CD4-positive, alpha-beta T cell treated with Interleukin-6 for 4 hours (primary cell): ENCODE measurements at regions not wholly inside any gene's neighbourhood (a gene's known extent, or its start where the extent isn't known, plus 50 kb on each side); places are given as distances from the start of the nearest gene placed in this dataset.

Experiments used
- DNase-seq: peaks from one replicate; pipeline ENCODE4 v3.0.0-alpha.2; 2020; ENCODE audit warnings: mixed read lengths

- no peak for DNase-seq
Observed at GRCh38 chr3:14318646-14319045, 83.8 kb upstream of the SLC6A6 start.

- no peak for DNase-seq
Observed at GRCh38 chr3:14319654-14320182, 82.7 kb upstream of the SLC6A6 start.

GRCh38 chr3:14320219-14320618, 82.2 kb upstream of the SLC6A6 start:
- DNase-seq = no peak

DNA sequence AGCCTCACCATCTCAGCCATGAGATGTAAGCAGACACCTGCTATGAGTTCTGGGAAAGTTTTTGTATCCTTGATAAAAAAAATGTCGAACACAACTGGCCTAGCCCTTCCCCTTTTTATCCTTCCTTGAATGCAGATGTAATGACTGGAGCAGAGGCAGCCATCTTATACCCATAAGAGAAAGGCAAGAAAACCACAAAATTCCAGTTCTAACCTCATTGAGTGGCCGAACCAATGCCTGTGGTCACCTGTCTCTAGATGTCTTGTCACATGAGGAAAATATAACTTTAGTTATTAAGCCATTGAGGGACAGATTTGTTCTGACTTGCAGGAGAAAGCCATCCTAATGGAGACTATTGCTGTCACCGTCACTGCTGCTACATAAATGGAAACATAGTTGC, 80.4 kb upstream of the SLC6A6 start:
- no peak for DNase-seq

GRCh38 chr3:14322667-14323295, 79.6 kb upstream of the SLC6A6 start:
- DNase-seq = no peak

DNA sequence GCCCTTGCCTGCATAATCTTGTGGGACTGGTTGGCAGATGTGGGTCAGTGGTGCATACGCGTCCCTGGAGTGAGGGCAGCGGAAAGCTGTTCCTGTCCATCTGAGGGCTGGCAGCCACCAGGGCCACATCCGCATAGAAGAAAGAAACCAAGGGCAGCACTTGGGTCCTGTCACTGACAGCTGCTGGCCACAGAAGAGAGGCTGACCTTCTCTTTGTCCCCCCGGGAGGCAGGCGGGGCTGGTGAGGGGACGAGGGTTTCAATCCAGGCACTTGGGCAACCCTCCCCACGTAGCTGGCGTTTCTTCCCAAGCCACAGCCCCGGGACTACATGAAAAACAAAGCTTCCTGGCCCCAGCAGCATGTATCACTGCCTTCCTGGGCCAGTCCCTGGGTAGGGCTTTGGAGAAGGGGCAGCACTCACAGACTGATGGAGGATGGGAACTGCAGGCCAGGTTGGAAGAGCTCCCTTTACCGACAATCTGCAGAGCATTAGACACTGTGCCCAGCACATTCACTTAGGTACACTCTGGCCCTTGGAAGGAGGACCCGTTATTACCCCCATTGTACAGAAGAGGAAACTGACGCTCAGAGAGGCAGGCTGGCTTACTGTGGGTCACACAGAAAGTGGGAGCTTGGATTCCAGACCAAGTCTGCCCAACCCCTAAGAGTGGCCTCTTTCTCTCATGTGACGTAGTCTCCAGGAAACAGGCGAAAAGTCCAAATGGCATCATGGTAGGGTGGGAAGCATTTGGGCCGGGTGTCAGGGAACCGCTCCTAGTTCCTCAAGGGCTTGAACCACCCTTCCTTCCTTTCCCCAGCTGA, 78.8 kb upstream of the SLC6A6 start:
- no peak for DNase-seq

DNA sequence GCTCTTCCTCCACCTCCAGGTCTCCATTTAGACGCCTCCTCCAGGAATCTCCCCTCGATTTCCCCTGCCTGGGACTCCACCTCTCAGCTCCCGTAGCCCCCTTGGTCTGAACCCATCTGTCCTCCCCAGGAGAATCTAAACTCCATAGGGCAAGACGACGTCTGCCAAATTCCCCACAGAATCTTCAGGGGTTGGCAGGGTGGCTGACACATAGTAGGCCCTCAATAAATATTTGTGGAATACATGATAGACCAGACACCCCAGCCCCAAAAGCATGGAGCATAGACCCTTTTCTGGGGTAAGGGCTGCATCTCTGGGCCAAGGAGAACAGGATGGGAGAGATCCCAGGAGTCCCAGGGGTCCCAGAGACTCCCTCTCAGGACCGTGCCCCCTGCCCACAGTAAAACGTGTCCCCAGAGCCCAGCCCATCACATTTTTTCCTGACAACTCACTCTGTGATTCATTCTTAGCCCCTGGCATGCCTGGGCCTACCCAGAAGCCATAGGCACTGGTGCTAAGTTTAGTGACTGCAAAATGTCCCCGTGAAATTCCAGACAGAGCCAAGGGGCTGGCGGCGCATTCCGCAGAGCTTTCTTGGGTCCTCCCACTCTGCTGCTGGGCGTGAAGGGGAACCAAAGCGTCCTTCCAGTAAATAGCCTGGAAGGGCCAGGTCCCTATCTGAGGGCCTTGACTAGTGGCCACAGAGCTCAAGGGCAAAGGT, 78.0 kb upstream of the SLC6A6 start:
- no peak for DNase-seq

GRCh38 chr3:14328422-14328821, 74.0 kb upstream of the SLC6A6 start:
- no peak for DNase-seq

- no peak for DNase-seq
Observed at GRCh38 chr3:14329116-14329830, 73.1 kb upstream of the SLC6A6 start.

DNA sequence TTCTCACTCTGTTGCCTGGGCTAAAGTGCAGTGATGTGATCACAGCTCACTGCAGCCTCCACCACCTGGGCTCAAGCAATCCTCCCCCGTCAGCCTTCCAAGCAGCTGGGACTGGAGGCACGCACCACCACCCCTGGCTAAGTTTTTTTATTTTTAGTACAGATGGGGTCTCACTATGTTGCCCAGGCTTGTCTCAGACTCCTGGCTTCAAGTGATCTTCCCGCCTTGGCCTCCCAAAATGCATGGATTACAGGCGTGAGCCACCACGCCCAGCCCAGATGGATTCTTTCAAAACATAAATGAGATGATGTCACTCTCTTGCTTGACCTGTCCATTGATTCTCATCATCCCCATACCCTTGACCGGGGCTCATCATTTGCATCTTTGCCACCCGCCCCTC, 72.6 kb upstream of the SLC6A6 start:
- no peak for DNase-seq

GRCh38 chr3:14330508-14330907, 71.9 kb upstream of the SLC6A6 start:
- DNase-seq = no peak

- no peak for DNase-seq
Observed at GRCh38 chr3:14331251-14331650, 71.2 kb upstream of the SLC6A6 start.

DNA sequence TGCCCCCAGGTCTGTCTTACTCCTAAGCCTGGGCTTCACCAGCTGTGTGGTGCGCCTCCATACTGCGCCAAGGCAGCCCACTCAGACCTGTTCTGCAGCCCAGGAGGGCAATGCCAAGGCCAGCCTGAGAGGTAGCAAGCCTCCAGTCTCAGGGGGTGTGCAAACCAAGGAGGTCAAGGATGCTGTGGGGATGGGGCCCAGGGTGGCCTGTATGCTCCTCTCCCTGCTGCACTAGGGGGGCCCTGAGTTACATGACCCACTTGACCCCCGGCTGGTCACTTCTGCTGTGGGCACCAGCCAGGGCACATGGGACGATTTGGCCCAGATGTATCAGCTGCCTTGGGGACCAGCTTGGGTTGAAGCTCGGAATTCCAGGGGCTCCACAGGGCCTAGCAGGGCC, 70.0 kb upstream of the SLC6A6 start:
- no peak for DNase-seq

- no peak for DNase-seq
Observed at GRCh38 chr3:14333215-14333614, 69.2 kb upstream of the SLC6A6 start.

GRCh38 chr3:14333621-14334020, 68.8 kb upstream of the SLC6A6 start:
- DNase-seq = no peak

GRCh38 chr3:14334136-14334535, 68.3 kb upstream of the SLC6A6 start:
- DNase-seq = no peak

GRCh38 chr3:14334936-14335335, 67.5 kb upstream of the SLC6A6 start:
- no peak for DNase-seq

DNA sequence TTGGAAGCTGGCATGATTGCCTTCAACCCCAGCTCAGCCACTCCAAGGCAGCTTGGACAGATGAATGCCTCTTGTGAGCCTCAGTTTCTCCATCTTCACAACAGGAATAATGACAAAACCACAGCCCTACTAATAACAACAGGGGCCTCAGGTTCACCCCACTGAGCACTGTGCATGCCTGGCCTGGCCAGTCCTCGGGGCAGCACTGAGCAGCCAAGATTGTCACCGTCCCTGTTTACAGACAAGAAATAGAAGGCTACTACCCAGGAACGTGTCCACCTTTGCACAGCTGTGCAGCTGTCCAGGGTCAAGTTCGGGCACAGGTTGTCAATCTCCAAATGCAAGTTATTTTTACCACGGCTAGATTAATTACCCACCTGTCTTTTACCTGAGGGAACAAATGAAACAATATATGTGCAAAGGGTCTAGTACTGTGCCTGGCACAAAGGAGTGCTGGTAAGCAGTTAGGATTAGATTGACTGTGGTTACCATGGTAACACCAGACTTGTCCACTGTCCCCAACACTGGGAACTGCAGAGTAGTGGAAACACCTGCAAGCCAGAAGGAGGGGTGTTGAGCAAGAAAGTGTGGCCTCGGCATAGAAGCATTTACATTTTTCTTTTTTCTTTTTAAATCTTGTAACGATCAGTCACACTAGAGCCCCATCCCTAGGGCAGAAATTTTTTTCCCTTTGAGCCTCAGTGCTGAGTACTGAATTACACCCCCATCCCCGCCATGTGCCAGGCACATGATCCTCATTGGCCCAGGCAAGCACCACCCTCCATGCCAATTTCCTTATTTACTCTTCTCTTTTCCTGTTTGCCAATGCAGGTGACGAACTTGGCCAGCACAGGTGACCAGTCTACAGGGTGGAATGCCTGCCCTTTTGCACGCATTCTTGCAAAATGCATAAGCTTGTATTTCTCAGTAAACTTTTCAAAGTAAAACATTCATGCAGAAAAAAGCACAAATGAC, 66.3 kb upstream of the SLC6A6 start:
- DNase-seq = no peak

DNA sequence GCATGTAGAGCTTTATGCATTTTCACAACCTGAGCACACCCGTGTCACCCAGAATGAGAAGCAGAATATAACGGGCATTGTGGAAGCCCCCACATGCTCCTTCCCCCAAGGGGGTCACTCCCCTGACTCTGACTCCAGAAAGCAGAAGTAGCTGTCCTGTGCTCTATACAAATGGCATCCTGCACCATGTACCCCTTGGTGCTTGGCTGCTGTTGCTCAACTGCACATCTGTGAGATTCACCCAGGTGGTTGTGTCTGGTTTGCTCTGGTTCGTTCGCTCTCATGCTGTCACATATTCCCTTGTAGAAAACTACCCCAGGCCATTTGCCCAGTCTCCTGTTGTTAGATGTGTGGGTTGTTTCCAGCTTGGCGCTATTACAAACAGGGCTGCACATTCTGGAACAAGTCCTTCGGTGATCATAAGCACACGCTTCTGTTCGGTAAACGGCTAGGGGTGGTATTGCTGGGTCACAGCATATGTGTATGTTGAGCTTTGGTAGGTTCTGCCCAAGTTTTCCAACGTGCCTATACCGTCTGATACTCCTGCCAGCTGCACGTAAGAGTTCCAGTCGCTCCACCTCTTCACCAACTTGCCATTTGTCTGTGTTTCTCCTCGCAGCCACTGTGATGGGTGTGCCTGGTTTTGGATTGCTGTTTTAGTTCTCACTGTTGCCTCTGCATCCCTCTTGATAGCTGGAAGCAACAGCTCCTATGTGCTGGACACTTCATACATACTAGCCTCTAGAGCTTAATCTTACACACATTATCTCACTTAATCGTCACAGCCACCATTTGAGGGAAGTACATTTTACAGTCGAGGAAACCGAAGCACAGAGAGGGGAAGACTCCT, 65.4 kb upstream of the SLC6A6 start:
- DNase-seq = no peak

DNA sequence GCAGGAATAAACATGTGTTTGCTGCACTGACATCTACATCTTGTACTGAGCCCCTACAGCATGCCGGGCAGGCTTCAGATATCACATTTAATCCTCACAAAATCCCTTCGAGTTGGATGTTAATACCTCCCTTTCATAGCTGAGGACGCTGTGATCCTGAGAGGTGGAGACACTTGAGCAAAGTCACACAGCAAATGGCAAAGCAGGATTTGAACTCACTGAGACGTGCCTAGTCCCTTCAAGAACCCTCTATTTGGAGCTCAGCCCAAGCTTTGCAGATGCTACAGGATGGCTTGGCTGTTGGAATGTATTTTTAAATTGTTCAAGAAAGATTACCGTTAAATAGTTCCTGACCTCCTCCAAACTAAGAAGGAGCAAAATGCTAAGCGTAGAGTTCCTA, 64.6 kb upstream of the SLC6A6 start:
- no peak for DNase-seq

- DNase-seq = no peak
Observed at GRCh38 chr3:14338242-14338641, 64.2 kb upstream of the SLC6A6 start.
